ENCODE measurements at regions not wholly inside any gene's neighbourhood (a gene's known extent, or its start where the extent isn't known, plus 50 kb on each side); places are given as distances from the start of the nearest gene placed in this dataset.

GRCh38 chr15:46296002-46296401, 661.2 kb downstream of the SQOR start:
- H3K9me3 Mint-ChIP-seq (ENCODE audit: unreplicated experiment) = peaks cover 25% of the 10 kb centered on the region
- no peak overlapping the region for H3K27ac Mint-ChIP-seq (ENCODE audit: unreplicated experiment)
- no peaks in the 10 kb centered on the region for H3K36me3 Mint-ChIP-seq (ENCODE audit: low read depth, unreplicated experiment)
- H3K4me1 Mint-ChIP-seq (ENCODE audit: unreplicated experiment) = no peaks in the 10 kb centered on the region
- TF ChIP-seq, protein P1, sequence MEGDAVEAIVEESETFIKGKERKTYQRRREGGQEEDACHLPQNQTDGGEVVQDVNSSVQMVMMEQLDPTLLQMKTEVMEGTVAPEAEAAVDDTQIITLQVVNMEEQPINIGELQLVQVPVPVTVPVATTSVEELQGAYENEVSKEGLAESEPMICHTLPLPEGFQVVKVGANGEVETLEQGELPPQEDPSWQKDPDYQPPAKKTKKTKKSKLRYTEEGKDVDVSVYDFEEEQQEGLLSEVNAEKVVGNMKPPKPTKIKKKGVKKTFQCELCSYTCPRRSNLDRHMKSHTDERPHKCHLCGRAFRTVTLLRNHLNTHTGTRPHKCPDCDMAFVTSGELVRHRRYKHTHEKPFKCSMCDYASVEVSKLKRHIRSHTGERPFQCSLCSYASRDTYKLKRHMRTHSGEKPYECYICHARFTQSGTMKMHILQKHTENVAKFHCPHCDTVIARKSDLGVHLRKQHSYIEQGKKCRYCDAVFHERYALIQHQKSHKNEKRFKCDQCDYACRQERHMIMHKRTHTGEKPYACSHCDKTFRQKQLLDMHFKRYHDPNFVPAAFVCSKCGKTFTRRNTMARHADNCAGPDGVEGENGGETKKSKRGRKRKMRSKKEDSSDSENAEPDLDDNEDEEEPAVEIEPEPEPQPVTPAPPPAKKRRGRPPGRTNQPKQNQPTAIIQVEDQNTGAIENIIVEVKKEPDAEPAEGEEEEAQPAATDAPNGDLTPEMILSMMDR (IDR thresholded peaks at IDR 0.05; ENCODE audit: unreplicated experiment) = no peak
- H3K4me3 Mint-ChIP-seq (ENCODE audit: unreplicated experiment) = no peak overlapping the region
- H3K27me3 Mint-ChIP-seq (ENCODE audit: unreplicated experiment) = no peaks in the 10 kb centered on the region
- no peak for DNase-seq (ENCODE audit: low spot score)

DNA sequence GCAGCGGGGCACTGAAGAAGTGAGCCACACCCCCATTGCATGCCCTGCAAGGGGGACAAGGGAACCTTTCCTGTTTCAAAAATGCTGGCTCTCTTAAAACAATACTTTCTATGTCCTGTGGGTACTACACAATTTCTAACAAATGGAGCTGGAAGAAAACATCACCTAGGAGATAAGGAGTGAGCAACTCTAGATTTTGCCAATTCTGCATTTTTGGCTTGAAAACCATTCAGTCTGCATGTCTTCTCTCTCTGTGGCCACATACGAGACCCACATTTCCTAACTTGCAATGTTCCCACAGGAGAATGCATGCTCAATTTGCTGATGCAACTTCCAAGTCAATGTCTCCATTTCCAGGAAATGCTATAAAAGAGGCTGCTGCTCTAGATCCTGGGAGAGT, 662.0 kb downstream of the SQOR start:
- H3K4me3 Mint-ChIP-seq (ENCODE audit: unreplicated experiment) = no peak overlapping the region
- DNase-seq (ENCODE audit: low spot score) = no peak
- peaks cover 27% of the 10 kb centered on the region for H3K9me3 Mint-ChIP-seq (ENCODE audit: unreplicated experiment)
- TF ChIP-seq, protein P1 (IDR thresholded peaks at IDR 0.05; ENCODE audit: unreplicated experiment) = no peak
- no peaks in the 10 kb centered on the region for H3K36me3 Mint-ChIP-seq (ENCODE audit: low read depth, unreplicated experiment)
- no peak overlapping the region for H3K27ac Mint-ChIP-seq (ENCODE audit: unreplicated experiment)
- no peaks in the 10 kb centered on the region for H3K27me3 Mint-ChIP-seq (ENCODE audit: unreplicated experiment)
- no peaks in the 10 kb centered on the region for H3K4me1 Mint-ChIP-seq (ENCODE audit: unreplicated experiment)

DNA sequence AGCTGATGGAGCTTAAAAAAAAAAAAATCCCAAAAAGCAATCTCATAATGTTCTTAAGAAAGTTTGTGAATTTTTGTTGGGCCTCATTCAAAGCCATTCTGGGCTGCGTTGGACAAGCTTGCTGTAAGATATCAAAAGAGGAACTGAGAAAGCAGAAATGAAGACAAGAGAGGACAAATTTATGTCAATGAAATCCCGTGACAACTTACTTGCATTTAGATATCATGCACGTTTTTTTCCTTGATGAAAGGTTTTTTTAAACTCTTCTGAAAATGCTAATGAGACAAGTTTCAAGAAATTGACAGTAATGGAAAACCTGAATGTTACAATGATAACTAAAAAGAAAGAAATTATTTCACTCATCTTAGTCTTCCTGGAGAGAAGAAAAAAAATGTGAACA, 662.9 kb downstream of the SQOR start:
- Mint-ChIP-seq H3K9me3 (ENCODE audit: unreplicated experiment) (peaks cover 27% of the 10 kb centered on the region), H3K27ac (ENCODE audit: unreplicated experiment) (no peak overlapping the region), H3K27me3 (ENCODE audit: unreplicated experiment) (no peaks in the 10 kb centered on the region), H3K4me3 (ENCODE audit: unreplicated experiment) (no peak overlapping the region), H3K4me1 (ENCODE audit: unreplicated experiment) (no peaks in the 10 kb centered on the region), H3K36me3 (ENCODE audit: low read depth, unreplicated experiment) (no peaks in the 10 kb centered on the region)
- TF ChIP-seq, protein P1 (IDR thresholded peaks at IDR 0.05; ENCODE audit: unreplicated experiment) = no peak
- no peak for DNase-seq (ENCODE audit: low spot score)

DNA sequence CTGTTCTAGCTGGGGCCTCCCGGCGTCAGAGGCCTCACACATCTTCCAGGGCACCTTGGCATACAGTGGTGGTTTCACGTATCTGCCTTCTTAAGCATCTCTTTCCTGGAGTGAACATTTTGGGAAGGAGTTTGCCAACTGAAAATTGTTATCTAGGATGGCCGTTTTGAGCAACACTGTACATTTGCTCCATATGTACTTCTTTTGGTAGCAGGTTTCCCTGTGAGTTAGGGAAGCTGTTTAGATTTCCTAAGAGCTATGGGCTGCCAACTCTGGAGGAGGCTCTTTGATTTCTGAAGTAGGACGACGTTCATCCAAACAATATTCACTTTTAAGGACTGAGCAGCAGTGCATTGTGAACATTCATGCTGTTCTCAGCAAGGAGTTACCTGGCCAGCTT, 665.9 kb downstream of the SQOR start:
- TF ChIP-seq, protein P1 (IDR thresholded peaks at IDR 0.05; ENCODE audit: unreplicated experiment) = no peak
- H3K27ac Mint-ChIP-seq (ENCODE audit: unreplicated experiment) = no peak overlapping the region
- H3K4me3 Mint-ChIP-seq (ENCODE audit: unreplicated experiment) = no peak overlapping the region
- H3K36me3 Mint-ChIP-seq (ENCODE audit: low read depth, unreplicated experiment) = no peaks in the 10 kb centered on the region
- H3K4me1 Mint-ChIP-seq (ENCODE audit: unreplicated experiment) = no peaks in the 10 kb centered on the region
- DNase-seq (ENCODE audit: low spot score) = no peak
- peaks cover 2% of the 10 kb centered on the region for H3K27me3 Mint-ChIP-seq (ENCODE audit: unreplicated experiment)
- H3K9me3 Mint-ChIP-seq (ENCODE audit: unreplicated experiment) = peaks cover 22% of the 10 kb centered on the region

DNA sequence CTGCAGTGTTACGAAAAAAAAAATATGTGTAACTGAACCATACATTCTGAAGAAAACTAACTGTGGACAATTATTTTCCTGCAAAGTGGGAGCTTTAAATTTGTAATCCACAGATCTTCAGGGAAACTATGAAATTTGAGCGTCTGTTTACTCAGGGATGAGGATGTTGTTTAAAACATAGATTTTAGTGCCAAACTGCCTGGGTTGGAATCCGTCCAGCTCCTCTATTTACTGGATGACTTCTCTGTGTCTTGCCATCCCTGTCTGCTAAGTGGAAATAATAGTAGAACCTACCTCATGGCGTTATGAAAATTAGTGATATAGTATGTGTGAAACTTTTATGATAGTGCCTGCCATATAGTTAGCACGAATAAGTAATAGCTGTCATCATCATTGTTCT, 666.5 kb downstream of the SQOR start:
- no peak overlapping the region for H3K4me3 Mint-ChIP-seq (ENCODE audit: unreplicated experiment)
- peaks cover 20% of the 10 kb centered on the region for H3K9me3 Mint-ChIP-seq (ENCODE audit: unreplicated experiment)
- no peak for DNase-seq (ENCODE audit: low spot score)
- TF ChIP-seq, protein P1 (IDR thresholded peaks at IDR 0.05; ENCODE audit: unreplicated experiment) = no peak
- no peaks in the 10 kb centered on the region for H3K4me1 Mint-ChIP-seq (ENCODE audit: unreplicated experiment)
- H3K36me3 Mint-ChIP-seq (ENCODE audit: low read depth, unreplicated experiment) = no peaks in the 10 kb centered on the region
- H3K27me3 Mint-ChIP-seq (ENCODE audit: unreplicated experiment) = peaks cover 2% of the 10 kb centered on the region
- no peak overlapping the region for H3K27ac Mint-ChIP-seq (ENCODE audit: unreplicated experiment)

All from endothelial cell (in vitro differentiated cells).